RWPE2 (cell line): ENCODE measurements at regions not wholly inside any gene's neighbourhood (a gene's known extent, or its start where the extent isn't known, plus 50 kb on each side); places are given as distances from the start of the nearest gene placed in this dataset.

Experiments used
- ATAC-seq: fragments of 200-7000 bp; cut with Tn5 transposase; 3 replicates; pipeline ENCODE4 v1.9.1; 2021; ENCODE audit warnings: low read depth
- DNase-seq: peaks from one replicate; pipeline ENCODE4 v3.0.0-alpha.2; 2020; ENCODE audit warnings: low spot score
- H3K27ac ChIP-seq: fragments of 450-650 bp; 2 replicates; pipeline ENCODE4 v1.5.1; 2017; ENCODE audit warnings: mild to moderate bottlenecking; ENCODE audit not compliant: poor library complexity, severe bottlenecking
- H3K27me3 ChIP-seq: fragments of 250-450 bp; sonication (Bioruptor Pico); 2 replicates; pipeline ENCODE4 v1.5.1; 2021; ENCODE audit warnings: mild to moderate bottlenecking, moderate library complexity; ENCODE audit not compliant: insufficient read depth, poor library complexity, severe bottlenecking
- H3K36me3 ChIP-seq: fragments of 250-450 bp; sonication (Bioruptor Pico); 2 replicates; pipeline ENCODE4 v1.5.1; 2020; ENCODE audit warnings: low read depth, mild to moderate bottlenecking, moderate library complexity
- H3K4me1 ChIP-seq: fragments of 250-450 bp; sonication (Bioruptor Pico); 2 replicates; pipeline ENCODE4 v1.5.1; 2021; ENCODE audit warnings: mild to moderate bottlenecking, moderate library complexity; ENCODE audit not compliant: insufficient read depth, poor library complexity, severe bottlenecking
- H3K4me3 ChIP-seq: fragments of 250-450 bp; sonication (Bioruptor Pico); 2 replicates; pipeline ENCODE4 v1.5.1; 2021; ENCODE audit warnings: mild to moderate bottlenecking, moderate library complexity; ENCODE audit not compliant: severe bottlenecking
- H3K9me3 ChIP-seq: fragments of 250-450 bp; sonication (Bioruptor Pico); 2 replicates; pipeline ENCODE4 v1.5.1; 2021; ENCODE audit warnings: mild to moderate bottlenecking, moderate library complexity; ENCODE audit not compliant: severe bottlenecking
- TF ChIP-seq, protein P1 (sequence below): fragments of 450-650 bp; IDR thresholded peaks from one replicate; pipeline ENCODE4 v1.5.1; 2017; ENCODE audit warnings: mild to moderate bottlenecking, moderate library complexity; ENCODE audit not compliant: poor library complexity, severe bottlenecking

DNA sequence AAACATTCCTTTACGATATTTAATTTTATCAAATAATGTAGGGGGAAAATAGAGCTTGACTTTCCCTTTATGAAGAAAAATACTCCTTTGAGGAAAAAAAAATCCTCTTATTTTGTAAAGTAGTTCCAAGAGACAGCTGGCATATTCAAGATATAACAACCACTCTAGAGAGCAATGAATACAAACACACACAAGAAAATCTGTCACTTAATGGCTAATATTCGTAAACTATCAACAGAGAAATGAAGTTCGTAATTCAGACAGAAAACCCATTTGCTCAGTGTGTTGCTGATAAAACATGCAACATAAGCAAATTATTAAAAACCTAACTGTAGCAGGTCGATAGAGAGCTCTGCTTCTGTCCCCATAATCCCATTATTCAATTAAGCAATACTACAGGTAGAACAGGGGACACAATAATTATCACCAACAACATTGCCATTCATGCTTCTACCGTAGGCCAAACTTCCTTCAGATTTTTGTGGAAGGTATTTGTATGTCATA lies 714.4 kb upstream of the MARCKS start:
- no peak overlapping the region for H3K27ac ChIP-seq
- ATAC-seq (no peak), DNase-seq (no peak)
- no peaks in the 10 kb centered on the region for H3K4me1 ChIP-seq
- H3K9me3 ChIP-seq = no peaks in the 10 kb centered on the region
- no peaks in the 10 kb centered on the region for H3K27me3 ChIP-seq
- no peaks in the 10 kb centered on the region for H3K36me3 ChIP-seq
- TF ChIP-seq, protein P1, sequence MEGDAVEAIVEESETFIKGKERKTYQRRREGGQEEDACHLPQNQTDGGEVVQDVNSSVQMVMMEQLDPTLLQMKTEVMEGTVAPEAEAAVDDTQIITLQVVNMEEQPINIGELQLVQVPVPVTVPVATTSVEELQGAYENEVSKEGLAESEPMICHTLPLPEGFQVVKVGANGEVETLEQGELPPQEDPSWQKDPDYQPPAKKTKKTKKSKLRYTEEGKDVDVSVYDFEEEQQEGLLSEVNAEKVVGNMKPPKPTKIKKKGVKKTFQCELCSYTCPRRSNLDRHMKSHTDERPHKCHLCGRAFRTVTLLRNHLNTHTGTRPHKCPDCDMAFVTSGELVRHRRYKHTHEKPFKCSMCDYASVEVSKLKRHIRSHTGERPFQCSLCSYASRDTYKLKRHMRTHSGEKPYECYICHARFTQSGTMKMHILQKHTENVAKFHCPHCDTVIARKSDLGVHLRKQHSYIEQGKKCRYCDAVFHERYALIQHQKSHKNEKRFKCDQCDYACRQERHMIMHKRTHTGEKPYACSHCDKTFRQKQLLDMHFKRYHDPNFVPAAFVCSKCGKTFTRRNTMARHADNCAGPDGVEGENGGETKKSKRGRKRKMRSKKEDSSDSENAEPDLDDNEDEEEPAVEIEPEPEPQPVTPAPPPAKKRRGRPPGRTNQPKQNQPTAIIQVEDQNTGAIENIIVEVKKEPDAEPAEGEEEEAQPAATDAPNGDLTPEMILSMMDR = no peak
- H3K4me3 ChIP-seq = no peak overlapping the region

DNA sequence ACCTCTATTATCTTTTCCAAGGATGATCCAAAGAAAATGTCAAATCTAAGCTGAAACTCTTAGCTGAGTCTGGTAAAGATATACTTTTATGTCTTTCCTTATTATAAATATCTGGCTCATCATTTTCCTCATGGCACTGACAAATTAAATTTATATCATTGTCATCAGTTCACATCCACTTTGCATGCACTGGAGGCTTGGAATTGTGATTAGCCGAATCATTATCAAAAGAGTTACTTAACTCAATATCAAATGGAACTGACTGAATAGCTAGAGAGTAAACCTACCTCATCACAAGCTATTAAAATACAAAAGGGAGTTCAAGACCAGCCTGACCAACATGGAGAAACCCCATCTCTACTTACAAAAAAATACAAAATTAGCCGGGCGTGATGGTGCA lies 713.9 kb upstream of the MARCKS start:
- no peak overlapping the region for H3K4me3 ChIP-seq
- no peaks in the 10 kb centered on the region for H3K4me1 ChIP-seq
- no peaks in the 10 kb centered on the region for H3K36me3 ChIP-seq
- H3K27ac ChIP-seq = no peak overlapping the region
- H3K27me3 ChIP-seq = no peaks in the 10 kb centered on the region
- DNase-seq = no peak
- no peaks in the 10 kb centered on the region for H3K9me3 ChIP-seq
- no peak for ATAC-seq
- TF ChIP-seq, protein P1 = no peak

DNA sequence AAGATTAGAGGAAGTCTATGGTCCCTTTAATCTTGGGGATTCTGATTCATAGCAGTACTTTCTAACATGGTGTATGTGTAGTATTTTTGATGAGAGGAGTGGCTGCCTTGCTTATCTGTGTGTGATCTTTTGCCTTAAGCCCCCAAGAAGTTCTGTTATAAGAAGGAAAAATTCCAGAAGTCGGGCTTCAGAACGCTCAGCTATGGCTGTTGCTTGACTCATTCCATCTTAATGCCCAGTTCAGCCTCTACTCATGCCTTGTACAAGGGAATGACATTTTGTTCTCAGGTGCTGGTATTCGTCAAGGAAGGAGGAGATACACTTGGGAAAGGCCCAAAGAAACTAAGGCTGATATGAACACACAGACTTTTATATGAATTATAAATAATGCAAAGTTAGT lies 713.0 kb upstream of the MARCKS start:
- Histone ChIP-seq H3K27ac (no peak overlapping the region), H3K4me3 (no peak overlapping the region), H3K36me3 (no peaks in the 10 kb centered on the region), H3K27me3 (no peaks in the 10 kb centered on the region), H3K4me1 (no peaks in the 10 kb centered on the region), H3K9me3 (no peaks in the 10 kb centered on the region)
- DNase-seq = no peak
- TF ChIP-seq, protein P1 = no peak
- no peak for ATAC-seq

DNA sequence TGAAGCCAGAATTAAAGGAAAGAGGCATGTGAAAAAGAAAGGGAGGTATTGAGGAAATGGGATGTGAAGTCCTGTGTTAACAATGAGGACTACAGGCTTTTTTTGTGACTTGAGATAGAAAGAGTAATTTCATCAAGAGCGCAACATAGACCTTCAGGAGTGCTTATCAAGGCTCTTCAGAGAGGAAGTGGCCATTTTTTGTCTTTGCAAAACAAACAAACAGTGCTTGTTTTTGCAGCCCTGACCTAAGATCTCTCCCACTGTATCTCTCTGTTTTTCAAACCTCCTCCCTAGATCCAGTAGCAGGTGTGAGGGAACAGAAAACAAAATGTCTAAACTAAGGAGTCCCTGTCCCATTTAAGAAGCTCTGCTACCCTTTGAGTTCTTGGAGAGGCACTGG lies 710.3 kb upstream of the MARCKS start:
- H3K36me3 ChIP-seq = no peaks in the 10 kb centered on the region
- H3K27me3 ChIP-seq = no peaks in the 10 kb centered on the region
- TF ChIP-seq, protein P1 = no peak
- no peak overlapping the region for H3K27ac ChIP-seq
- H3K4me3 ChIP-seq = no peak overlapping the region
- ATAC-seq (no peak), DNase-seq (no peak)
- H3K4me1 ChIP-seq = no peaks in the 10 kb centered on the region
- no peaks in the 10 kb centered on the region for H3K9me3 ChIP-seq

DNA sequence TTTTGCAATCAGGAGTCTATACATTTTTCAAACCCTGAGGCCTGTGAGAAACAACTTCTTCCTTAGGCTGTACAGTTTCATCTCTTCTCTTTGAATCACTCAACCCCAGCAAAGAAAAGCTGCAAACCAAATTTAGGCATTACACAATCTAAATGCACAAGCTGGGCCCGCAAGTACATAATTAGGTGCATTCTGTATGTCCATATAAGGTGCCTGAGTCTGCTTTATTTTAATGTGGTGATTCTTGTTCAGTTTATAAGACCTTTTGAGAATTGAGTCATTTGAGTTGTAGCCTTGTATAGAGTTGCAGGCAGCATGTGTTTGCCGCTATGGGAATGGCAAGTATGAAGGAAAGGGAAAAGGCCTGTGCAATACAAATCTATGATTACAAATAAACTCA lies 709.6 kb upstream of the MARCKS start:
- Histone ChIP-seq H3K4me3 (no peak overlapping the region), H3K4me1 (no peaks in the 10 kb centered on the region), H3K36me3 (no peaks in the 10 kb centered on the region), H3K9me3 (no peaks in the 10 kb centered on the region), H3K27me3 (no peaks in the 10 kb centered on the region), H3K27ac (no peak overlapping the region)
- DNase-seq (no peak), ATAC-seq (no peak)
- TF ChIP-seq, protein P1 = no peak
